ENCODE measurements at regions not wholly inside any gene's neighbourhood (a gene's known extent, or its start where the extent isn't known, plus 50 kb on each side); places are given as distances from the start of the nearest gene placed in this dataset.
"Not testable (repeated sequence)": the region's sequence is repeated elsewhere in the genome, so short reads cannot be mapped to it uniquely, and the experiment has no call there.

GRCh38 chr14:80278293-80279023, 67.2 kb upstream of the DIO2 start:
- POLR2A ChIA-PET, result no interaction called here
- no peak overlapping the region for H3K4me3 ChIP-seq (ENCODE audit: low read depth, low read length)
- TF ChIP-seq CTCF (IDR thresholded peaks at IDR 0.05; ENCODE audit: insufficient read depth, low read length, missing control alignments), result no peak
- no peak for DNase-seq (ENCODE audit: low read depth, low spot score)
- CTCF ChIA-PET, result no interaction called here

- POLR2A ChIA-PET, result interaction anchor here (0.6 kb wide), 1 partner anchor 363 kb away, joined by 3 read pairs; no protein-coding TSS in a partner anchor
- no peak for TF ChIP-seq CTCF (IDR thresholded peaks at IDR 0.05; ENCODE audit: insufficient read depth, low read length, missing control alignments)
- CTCF ChIA-PET, result interaction anchor here (0.6 to 1.1 kb wide), 2 partner anchors 62 to 99 kb away, joined by 3 read pairs; no protein-coding TSS in a partner anchor
- H3K4me3 ChIP-seq (ENCODE audit: low read depth, low read length), result no peak overlapping the region
- no peak for DNase-seq (ENCODE audit: low read depth, low spot score)
Observed at GRCh38 chr14:80275208-80275850, 64.0 kb upstream of the DIO2 start.

DNA sequence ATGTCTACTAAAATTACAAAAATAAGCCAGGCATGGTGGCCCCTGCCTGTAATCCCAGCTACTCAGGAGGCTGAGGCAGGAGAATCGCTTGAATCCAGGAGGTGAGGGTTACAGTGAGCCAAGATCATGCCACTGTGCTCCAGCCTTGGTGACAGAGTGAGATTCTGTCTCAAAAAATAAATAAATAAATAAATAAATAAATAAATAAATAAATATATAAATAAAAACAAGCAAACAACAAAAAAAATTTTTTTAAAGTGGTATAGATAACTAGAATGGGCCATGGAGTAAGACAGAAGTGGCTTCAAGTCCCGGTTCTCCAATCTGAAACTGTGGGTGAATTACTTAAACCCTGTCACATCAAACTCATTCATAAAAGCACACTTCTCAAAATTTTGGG, 63.0 kb upstream of the DIO2 start:
- H3K4me3 ChIP-seq (ENCODE audit: low read depth, low read length); CTCF ChIA-PET; POLR2A ChIA-PET; DNase-seq (ENCODE audit: low read depth, low spot score): not testable (repeated sequence)

- ChIA-PET POLR2A (no interaction called here), CTCF (no interaction called here)
- no peak overlapping the region for H3K4me3 ChIP-seq (ENCODE audit: low read depth, low read length)
- TF ChIP-seq CTCF (IDR thresholded peaks at IDR 0.05; ENCODE audit: insufficient read depth, low read length, missing control alignments), result no peak
- no peak for DNase-seq (ENCODE audit: low read depth, low spot score)
Observed at GRCh38 chr14:80271389-80271788, 60.1 kb upstream of the DIO2 start.

- H3K4me3 ChIP-seq (ENCODE audit: low read depth, low read length), result no peak overlapping the region
- no peak for DNase-seq (ENCODE audit: low read depth, low spot score)
- ChIA-PET POLR2A (no interaction called here), CTCF (no interaction called here)
- no peak for TF ChIP-seq CTCF (IDR thresholded peaks at IDR 0.05; ENCODE audit: insufficient read depth, low read length, missing control alignments)
Observed at GRCh38 chr14:80269353-80269925, 58.1 kb upstream of the DIO2 start.

DNA sequence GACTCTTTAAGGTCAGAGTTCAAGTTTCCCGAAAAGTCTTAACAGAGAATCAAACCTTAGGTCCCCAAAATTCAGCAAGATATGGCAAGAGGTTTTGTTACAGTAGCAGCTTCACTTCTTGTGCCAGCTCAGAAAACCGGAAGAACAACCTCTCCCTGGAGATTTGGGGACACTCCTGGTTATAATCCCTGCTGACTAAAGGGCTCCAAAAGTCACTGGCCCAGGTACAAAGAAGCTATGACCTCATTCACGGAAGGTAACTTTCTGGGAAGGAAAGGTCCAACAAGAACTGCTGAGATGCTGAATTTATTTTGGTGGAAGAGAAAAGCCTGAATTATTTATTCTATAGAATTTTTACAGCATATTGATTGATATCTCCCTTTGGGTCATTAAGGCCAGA, 55.6 kb upstream of the DIO2 start:
- TF ChIP-seq CTCF (IDR thresholded peaks at IDR 0.05; ENCODE audit: insufficient read depth, low read length, missing control alignments), result no peak

More for the DNA sequence above, 55.6 kb upstream of the DIO2 start:
- H3K4me3 ChIP-seq (ENCODE audit: low read depth, low read length), result no peak overlapping the region
- DNase-seq (ENCODE audit: low read depth, low spot score), result no peak
- CTCF ChIA-PET, result no interaction called here
- POLR2A ChIA-PET, result no interaction called here
